Tibial nerve (tissue), 4 donors: ENCODE measurements at regions not wholly inside any gene's neighbourhood (a gene's known extent, or its start where the extent isn't known, plus 50 kb on each side); places are given as distances from the start of the nearest gene placed in this dataset.

ENCODE experiments used
- DNase-seq, 2 donors: peaks; one replicate each; pipeline ENCODE4 v3.0.0-alpha.2; 2019; ENCODE audit warnings: low spot score in 2 of 2
- H3K27ac ChIP-seq, 4 donors: fragments of 200-600 bp; sonication (generic) in 3 of 4; one replicate each; pipeline ENCODE4 v1.5.1; 2017 to 2019; ENCODE audit warnings: mild to moderate bottlenecking in 1 of 4
- H3K27me3 ChIP-seq, 2 donors: fragments of 200-600 bp; sonication (generic) in 1 of 2; one replicate each; pipeline versions ENCODE4 v1.5.1 to v1.6.0; 2017 to 2019
- H3K36me3 ChIP-seq, 3 donors: fragments of 200-600 bp; sonication (generic); one replicate each; pipeline ENCODE4 v1.5.1; 2018 to 2019
- H3K4me1 ChIP-seq, 4 donors: fragments of 200-600 bp; sonication (generic) in 3 of 4; one replicate each; pipeline ENCODE4 v1.5.1; 2017 to 2019
- H3K4me3 ChIP-seq, 4 donors: fragments of 200-600 bp; sonication (generic) in 3 of 4; one replicate each; pipeline ENCODE4 v1.5.1; 2017 to 2019; ENCODE audit warnings: mild to moderate bottlenecking in 1 of 4, moderate library complexity in 1 of 4
- H3K9me3 ChIP-seq, 4 donors: fragments of 200-600 bp; sonication (generic) in 3 of 4; one replicate each; pipeline ENCODE4 v1.5.1; 2017 to 2019
- EP300 ChIP-seq, 2 donors: sonication (generic); formaldehyde crosslinking; IDR thresholded peaks; one replicate each; pipeline ENCODE4 v1.6.1; 2017; ENCODE audit warnings: antibody characterized with exemption in 2 of 2, mild to moderate bottlenecking in 1 of 2
- POLR2A ChIP-seq, 2 donors: fragments of 450-650 bp; IDR thresholded peaks; one replicate each; pipeline ENCODE4 v1.6.1; 2017; ENCODE audit warnings: antibody characterized with exemption in 2 of 2, mild to moderate bottlenecking in 2 of 2, moderate library complexity in 2 of 2
- WGBS, 2 donors: methylation state at CpG; one replicate each; pipeline ENCODE4 v1.1.5; 2018; 5-methylcytosine and 5-hydroxymethylcytosine counted together
- TF ChIP-seq, protein P1 (sequence below), 5 experiments: fragments of 200-600 bp in 3 of 5; fragments of 450-650 bp in 2 of 5; sonication (generic) in 3 of 5; IDR thresholded peaks; one replicate each; pipeline ENCODE4 v1.5.1; 2016 to 2019; ENCODE audit warnings: antibody characterized with exemption in 5 of 5, mild to moderate bottlenecking in 3 of 5, moderate library complexity in 2 of 5

DNA sequence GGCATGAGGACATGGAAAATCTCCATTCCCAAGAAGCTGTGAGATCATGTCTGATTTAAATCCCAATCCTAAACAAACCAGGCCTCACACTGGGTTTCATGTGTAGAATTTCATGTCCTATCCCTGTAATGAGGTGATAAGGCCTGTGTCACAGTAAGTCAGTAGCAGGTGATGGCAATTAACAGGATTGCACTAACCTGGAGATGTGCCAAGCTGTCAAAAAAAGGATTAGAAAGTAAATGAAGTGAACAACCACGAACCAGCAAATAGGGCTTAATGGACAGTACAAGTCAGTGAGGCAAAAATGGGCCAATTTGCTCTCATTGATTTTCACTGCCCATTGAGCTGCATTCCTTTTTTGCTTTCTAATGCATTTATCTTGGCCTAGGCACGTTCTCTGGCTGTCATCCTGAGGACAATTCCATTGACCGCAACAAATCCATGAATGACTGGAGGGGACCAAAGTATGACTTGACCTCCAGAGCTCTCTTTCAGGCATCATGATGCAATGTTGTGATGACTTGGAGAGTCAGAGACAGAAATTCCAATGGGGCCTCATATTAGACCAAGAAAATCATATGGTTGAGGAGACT is 673.6 kb upstream of the ADGRL2 start:
- Histone ChIP-seq H3K36me3 (no peaks in the 10 kb centered on the region), H3K4me1 (no peaks in the 10 kb centered on the region), H3K27me3 (no peaks in the 10 kb centered on the region), H3K4me3 (no peak overlapping the region), H3K9me3 (no peaks in the 10 kb centered on the region), H3K27ac (no peak overlapping the region)
- WGBS, 2 donors: 44 to 61% methylated on average over 3 of the region's 3 CpGs
- DNase-seq: no peak
- no peak for TF ChIP-seq EP300 (IDR thresholded peaks at IDR 0.05)
- TF ChIP-seq, protein P1, sequence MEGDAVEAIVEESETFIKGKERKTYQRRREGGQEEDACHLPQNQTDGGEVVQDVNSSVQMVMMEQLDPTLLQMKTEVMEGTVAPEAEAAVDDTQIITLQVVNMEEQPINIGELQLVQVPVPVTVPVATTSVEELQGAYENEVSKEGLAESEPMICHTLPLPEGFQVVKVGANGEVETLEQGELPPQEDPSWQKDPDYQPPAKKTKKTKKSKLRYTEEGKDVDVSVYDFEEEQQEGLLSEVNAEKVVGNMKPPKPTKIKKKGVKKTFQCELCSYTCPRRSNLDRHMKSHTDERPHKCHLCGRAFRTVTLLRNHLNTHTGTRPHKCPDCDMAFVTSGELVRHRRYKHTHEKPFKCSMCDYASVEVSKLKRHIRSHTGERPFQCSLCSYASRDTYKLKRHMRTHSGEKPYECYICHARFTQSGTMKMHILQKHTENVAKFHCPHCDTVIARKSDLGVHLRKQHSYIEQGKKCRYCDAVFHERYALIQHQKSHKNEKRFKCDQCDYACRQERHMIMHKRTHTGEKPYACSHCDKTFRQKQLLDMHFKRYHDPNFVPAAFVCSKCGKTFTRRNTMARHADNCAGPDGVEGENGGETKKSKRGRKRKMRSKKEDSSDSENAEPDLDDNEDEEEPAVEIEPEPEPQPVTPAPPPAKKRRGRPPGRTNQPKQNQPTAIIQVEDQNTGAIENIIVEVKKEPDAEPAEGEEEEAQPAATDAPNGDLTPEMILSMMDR (IDR thresholded peaks at IDR 0.05): no peak
- no peak for TF ChIP-seq POLR2A (IDR thresholded peaks at IDR 0.05)

DNA sequence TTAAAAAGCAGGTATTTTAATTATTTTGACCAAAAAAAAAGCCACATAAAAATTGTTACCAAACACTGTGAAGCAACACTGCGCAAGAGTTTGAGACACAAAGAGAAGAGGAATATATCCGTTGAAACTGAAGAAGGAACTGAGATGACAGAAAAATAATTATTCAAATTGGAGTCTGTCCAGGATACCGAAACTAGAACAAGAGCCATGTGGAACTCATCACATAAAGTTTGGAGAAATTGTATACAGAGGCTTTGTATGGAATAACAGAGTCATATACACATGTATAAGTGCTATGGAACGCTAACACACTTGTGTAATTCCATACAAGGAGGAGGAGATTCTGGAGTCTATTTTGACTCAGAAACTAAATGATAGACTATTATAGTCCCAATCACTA is 675.1 kb upstream of the ADGRL2 start:
- no peak overlapping the region for H3K27ac ChIP-seq
- H3K27me3 ChIP-seq: no peaks in the 10 kb centered on the region
- H3K9me3 ChIP-seq: no peaks in the 10 kb centered on the region
- H3K4me3 ChIP-seq: no peak overlapping the region
- WGBS, 2 donors: 62 to 67% methylated on average over 4 of the region's 4 CpGs
- DNase-seq: no peak
- no peaks in the 10 kb centered on the region for H3K4me1 ChIP-seq
- no peaks in the 10 kb centered on the region for H3K36me3 ChIP-seq
- TF ChIP-seq EP300 (IDR thresholded peaks at IDR 0.05) (no peak), POLR2A (IDR thresholded peaks at IDR 0.05) (no peak)
- TF ChIP-seq, protein P1 (IDR thresholded peaks at IDR 0.05): no peak

DNA sequence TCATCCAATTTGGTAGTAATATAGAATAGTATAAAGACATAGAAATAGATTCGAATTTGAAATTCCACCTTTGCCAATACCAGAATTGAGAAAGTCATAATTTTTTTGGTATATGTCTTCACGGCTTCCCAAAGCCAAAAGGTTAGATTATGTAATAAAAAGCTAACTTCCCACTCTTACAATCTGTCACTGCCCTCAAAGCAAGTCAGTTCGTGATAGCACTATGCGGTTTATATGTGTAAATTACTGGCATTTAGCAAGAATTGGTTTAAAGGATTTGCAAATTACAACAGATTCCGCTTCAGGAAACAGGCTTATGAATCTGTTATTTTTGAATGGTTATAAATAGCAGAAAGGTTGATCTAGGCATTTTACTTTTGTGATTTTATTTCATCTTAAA is 679.4 kb upstream of the ADGRL2 start:
- Histone ChIP-seq H3K27ac (no peak overlapping the region), H3K36me3 (no peaks in the 10 kb centered on the region), H3K27me3 (no peaks in the 10 kb centered on the region), H3K4me3 (no peak overlapping the region), H3K9me3 (no peaks in the 10 kb centered on the region), H3K4me1 (no peaks in the 10 kb centered on the region)
- 83 to 90% methylated on average over 5 of the region's 5 CpGs for WGBS, 2 donors
- TF ChIP-seq EP300 (IDR thresholded peaks at IDR 0.05) (no peak), POLR2A (IDR thresholded peaks at IDR 0.05) (no peak)
- TF ChIP-seq, protein P1 (IDR thresholded peaks at IDR 0.05): no peak
- no peak for DNase-seq

DNA sequence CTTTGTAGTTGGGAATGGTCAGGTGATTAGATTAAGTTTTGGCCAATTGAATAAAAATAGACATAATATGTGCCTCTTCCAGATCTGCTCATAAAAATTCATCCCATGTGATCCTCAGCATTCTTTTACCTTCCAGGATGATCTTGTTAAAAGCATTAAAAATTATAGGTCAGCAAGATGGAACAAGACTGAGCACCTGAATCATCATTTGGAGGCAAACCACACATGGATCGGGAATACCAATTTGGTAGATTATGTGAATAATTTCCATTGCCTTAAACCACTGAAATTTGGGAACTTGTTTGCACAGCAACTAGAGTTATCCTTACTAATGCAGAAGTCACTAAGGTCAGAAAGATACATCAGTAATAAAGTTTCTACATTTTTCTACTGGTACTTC is 681.4 kb upstream of the ADGRL2 start:
- H3K27me3 ChIP-seq: no peaks in the 10 kb centered on the region
- no peak overlapping the region for H3K4me3 ChIP-seq
- DNase-seq: no peak
- no peaks in the 10 kb centered on the region for H3K36me3 ChIP-seq
- H3K27ac ChIP-seq: no peak overlapping the region
- TF ChIP-seq, protein P1 (IDR thresholded peaks at IDR 0.05): no peak
- TF ChIP-seq EP300 (IDR thresholded peaks at IDR 0.05) (no peak), POLR2A (IDR thresholded peaks at IDR 0.05) (no peak)
- WGBS, 2 donors: 81 to 88% methylated on average over 1 of the region's 1 CpG
- H3K9me3 ChIP-seq: no peaks in the 10 kb centered on the region
- H3K4me1 ChIP-seq: no peaks in the 10 kb centered on the region

DNA sequence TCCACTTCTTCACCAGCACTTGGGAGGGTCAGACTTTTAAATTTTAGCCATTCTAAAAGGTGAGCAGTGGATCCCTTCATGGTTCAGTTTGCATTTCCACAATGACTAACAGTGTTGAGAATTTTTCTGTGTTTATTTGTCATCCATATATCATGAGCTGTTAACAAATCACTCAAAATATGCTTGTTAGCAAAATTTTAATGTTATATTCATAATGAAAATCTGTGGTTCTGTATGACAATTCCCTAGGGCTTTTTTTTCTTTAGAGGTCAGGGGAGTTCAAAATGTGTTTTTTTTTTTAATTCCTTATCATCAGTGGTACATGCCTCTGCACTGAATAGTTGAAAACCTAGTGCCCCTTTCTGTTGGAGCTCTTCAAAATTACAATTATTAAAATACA is 682.2 kb upstream of the ADGRL2 start:
- Histone ChIP-seq H3K27ac (no peak overlapping the region), H3K4me1 (no peaks in the 10 kb centered on the region), H3K27me3 (no peaks in the 10 kb centered on the region), H3K4me3 (no peak overlapping the region), H3K9me3 (no peaks in the 10 kb centered on the region), H3K36me3 (no peaks in the 10 kb centered on the region)
- DNase-seq: no peak
- TF ChIP-seq EP300 (IDR thresholded peaks at IDR 0.05): no peak
- no peak for TF ChIP-seq POLR2A (IDR thresholded peaks at IDR 0.05)

DNA sequence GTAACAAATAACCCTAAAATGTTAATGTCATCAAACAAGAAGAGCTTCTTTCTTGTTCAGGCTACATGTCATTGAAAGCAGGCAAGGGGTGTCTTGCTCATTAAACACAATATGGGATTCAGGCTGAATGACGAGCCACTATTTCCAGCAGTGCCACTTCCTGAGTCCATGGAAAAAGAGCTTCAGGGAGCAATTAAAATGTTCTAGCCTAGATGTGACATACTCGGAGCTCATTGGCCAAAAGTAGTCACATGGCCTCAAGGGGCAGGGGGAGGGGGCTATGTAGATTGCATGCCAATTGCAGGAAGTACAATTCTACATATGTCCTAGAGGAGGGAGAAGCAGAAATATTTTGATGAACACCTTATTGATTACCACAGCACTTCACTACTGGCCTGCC is 685.3 kb upstream of the ADGRL2 start:
- H3K27ac ChIP-seq: no peak overlapping the region
- no peak overlapping the region for H3K4me3 ChIP-seq
- no peaks in the 10 kb centered on the region for H3K9me3 ChIP-seq
- no peak for DNase-seq
- no peaks in the 10 kb centered on the region for H3K36me3 ChIP-seq
- TF ChIP-seq POLR2A (IDR thresholded peaks at IDR 0.05): no peak
- no peak for TF ChIP-seq EP300 (IDR thresholded peaks at IDR 0.05)
- TF ChIP-seq, protein P1 (IDR thresholded peaks at IDR 0.05): no peak
- H3K4me1 ChIP-seq: no peaks in the 10 kb centered on the region
- H3K27me3 ChIP-seq: no peaks in the 10 kb centered on the region
- 55 to 68% methylated on average over 2 of the region's 2 CpGs for WGBS, 2 donors
